GM12872 (cell line): ENCODE measurements at regions not wholly inside any gene's neighbourhood (a gene's known extent, or its start where the extent isn't known, plus 50 kb on each side); places are given as distances from the start of the nearest gene placed in this dataset.
A peak's percentile ranks its signal among the peaks of the same experiment; 100 is the strongest.

ENCODE experiments used
- TF ChIP-seq, protein P1 (sequence below): IDR thresholded peaks from 3 replicates; pipeline ENCODE4 v1.5.1; 2011; ENCODE audit warnings: low read depth, mild to moderate bottlenecking, low read length, moderate library complexity; ENCODE audit not compliant: insufficient read depth

DNA sequence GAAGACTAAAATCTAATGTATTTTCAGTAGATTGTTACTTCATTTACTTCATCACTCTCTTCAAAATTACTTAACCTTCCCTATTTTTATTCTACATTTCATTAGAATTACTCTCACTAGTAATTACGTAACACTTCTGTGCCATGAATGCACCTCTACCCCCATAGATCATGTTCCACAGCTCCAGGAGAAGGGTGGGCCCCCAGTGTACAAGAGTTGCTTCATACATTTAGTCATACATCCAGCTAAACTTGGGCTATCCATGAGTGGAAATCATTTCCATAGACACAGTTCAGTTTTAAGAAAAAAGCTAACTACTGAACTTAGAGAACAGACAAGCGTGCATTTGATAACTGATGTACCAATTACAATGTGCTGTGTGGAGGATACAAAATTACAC, 104.2 kb downstream of the HSFY1 start:
- TF ChIP-seq, protein P1, sequence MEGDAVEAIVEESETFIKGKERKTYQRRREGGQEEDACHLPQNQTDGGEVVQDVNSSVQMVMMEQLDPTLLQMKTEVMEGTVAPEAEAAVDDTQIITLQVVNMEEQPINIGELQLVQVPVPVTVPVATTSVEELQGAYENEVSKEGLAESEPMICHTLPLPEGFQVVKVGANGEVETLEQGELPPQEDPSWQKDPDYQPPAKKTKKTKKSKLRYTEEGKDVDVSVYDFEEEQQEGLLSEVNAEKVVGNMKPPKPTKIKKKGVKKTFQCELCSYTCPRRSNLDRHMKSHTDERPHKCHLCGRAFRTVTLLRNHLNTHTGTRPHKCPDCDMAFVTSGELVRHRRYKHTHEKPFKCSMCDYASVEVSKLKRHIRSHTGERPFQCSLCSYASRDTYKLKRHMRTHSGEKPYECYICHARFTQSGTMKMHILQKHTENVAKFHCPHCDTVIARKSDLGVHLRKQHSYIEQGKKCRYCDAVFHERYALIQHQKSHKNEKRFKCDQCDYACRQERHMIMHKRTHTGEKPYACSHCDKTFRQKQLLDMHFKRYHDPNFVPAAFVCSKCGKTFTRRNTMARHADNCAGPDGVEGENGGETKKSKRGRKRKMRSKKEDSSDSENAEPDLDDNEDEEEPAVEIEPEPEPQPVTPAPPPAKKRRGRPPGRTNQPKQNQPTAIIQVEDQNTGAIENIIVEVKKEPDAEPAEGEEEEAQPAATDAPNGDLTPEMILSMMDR = no peak

DNA sequence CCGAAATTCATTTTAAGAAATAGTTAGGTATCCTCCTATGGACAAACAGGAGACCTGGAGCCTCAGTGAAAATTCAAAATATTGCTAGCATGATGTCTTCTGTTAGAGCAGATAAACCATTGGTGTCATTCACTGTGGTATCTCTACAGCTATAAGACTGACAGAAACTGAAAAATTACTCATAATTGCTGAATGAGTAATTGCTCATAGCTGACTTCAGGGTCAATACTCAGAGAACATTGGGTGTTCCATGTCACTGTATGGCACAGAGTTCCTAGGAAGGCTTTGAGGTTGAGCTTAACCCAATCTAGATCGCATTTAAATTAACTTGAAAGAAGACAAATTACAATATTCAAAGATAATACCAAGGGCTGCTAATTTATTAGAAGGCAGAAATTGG, 109.0 kb downstream of the HSFY2 start:
- TF ChIP-seq, protein P1 = no peak

DNA sequence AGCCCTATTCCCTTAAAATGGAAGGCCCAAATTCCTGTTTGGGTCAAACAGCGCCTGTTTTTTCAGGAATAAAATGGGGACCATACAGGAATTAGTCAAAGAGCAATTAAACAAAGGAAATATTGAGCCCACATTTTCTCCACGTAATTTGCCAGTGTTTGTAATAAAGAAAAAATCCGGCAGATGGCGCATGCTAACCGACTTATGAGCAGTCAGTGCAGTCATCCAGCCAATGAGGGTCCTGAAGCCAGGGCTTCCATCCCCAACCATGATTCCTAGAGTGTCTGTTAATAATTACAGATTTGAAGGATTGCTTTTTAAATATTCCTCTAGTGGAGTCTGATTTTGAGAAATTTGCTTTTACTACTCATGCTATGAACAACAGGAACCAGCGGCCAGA, 103.7 kb downstream of the HSFY2 start:
- TF ChIP-seq, protein P1 = peak; percentile 52

DNA sequence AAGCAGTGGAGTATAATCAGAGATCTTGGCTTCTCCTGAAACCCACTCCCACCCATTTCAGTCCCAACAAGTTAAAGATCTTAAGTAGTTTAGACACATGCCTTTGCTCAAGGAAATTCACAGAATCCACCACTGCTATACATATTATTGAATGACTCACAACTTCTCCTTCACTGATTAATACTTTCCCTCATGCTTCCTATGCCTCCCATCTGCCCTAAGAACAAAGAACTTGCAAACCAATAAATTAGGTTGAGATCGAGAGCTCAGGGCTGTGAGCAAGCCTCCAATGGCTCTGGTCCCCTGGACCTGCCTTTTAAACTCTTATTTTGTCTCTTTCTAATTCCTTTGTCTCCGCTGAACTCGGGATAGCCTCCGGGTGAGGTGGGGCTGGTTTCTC, 101.6 kb downstream of the HSFY2 start:
- TF ChIP-seq, protein P1 = no peak
